ENCODE measurements at regions not wholly inside any gene's neighbourhood (a gene's known extent, or its start where the extent isn't known, plus 50 kb on each side); places are given as distances from the start of the nearest gene placed in this dataset.
"Not testable (repeated sequence)": the region's sequence is repeated elsewhere in the genome, so short reads cannot be mapped to it uniquely, and the experiment has no call there.

DNA sequence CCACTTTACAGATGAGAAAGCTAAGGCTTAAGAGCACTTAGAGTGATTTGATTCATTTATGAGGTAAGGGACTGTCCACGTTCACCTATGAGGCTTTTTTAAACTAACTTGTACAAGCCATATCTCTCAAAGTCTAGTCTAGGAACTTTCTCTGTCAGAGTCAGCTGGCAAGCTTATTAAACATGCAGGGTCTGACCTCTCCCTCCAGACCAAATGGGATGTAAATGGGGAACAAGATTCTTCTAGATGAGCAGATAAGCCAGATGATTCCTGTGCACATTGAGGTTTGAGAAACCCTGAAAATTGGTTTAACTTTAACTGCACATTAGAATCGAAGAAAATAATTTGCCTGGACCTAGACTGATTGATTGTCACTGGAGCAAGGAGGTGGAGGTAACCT is 160.0 kb upstream of the SPRY1 start:
- no peak overlapping the region for H3K27ac ChIP-seq
- no peaks in the 10 kb centered on the region for H3K9me3 ChIP-seq (ENCODE audit: control insufficient read depth, low read length)
- no peak overlapping the region for H3K4me3 ChIP-seq (ENCODE audit: low read depth, low read length)
- H3K9ac ChIP-seq: no peak overlapping the region
- TF ChIP-seq, protein P1, sequence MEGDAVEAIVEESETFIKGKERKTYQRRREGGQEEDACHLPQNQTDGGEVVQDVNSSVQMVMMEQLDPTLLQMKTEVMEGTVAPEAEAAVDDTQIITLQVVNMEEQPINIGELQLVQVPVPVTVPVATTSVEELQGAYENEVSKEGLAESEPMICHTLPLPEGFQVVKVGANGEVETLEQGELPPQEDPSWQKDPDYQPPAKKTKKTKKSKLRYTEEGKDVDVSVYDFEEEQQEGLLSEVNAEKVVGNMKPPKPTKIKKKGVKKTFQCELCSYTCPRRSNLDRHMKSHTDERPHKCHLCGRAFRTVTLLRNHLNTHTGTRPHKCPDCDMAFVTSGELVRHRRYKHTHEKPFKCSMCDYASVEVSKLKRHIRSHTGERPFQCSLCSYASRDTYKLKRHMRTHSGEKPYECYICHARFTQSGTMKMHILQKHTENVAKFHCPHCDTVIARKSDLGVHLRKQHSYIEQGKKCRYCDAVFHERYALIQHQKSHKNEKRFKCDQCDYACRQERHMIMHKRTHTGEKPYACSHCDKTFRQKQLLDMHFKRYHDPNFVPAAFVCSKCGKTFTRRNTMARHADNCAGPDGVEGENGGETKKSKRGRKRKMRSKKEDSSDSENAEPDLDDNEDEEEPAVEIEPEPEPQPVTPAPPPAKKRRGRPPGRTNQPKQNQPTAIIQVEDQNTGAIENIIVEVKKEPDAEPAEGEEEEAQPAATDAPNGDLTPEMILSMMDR (IDR thresholded peaks at IDR 0.05): no peak
- H3K4me1 ChIP-seq: no peaks in the 10 kb centered on the region
- no peak overlapping the region for H3K4me2 ChIP-seq (ENCODE audit: low read length)
- no peaks in the 10 kb centered on the region for H3K36me3 ChIP-seq (ENCODE audit: control insufficient read depth, insufficient read depth, low read length)
- H2AFZ ChIP-seq: no peak overlapping the region
- no peaks in the 10 kb centered on the region for H3K27me3 ChIP-seq (ENCODE audit: control insufficient read depth, insufficient read depth, low read length)
- H3K79me2 ChIP-seq: no peaks in the 10 kb centered on the region

GRCh38 chr4:123240286-123240685 is 156.3 kb upstream of the SPRY1 start:
- not testable (repeated sequence) for H3K4me1 ChIP-seq; H3K4me2 ChIP-seq (ENCODE audit: low read length); H3K9me3 ChIP-seq (ENCODE audit: control insufficient read depth, low read length); H3K36me3 ChIP-seq (ENCODE audit: control insufficient read depth, insufficient read depth, low read length); H2AFZ ChIP-seq; H3K27me3 ChIP-seq (ENCODE audit: control insufficient read depth, insufficient read depth, low read length); H3K4me3 ChIP-seq (ENCODE audit: low read depth, low read length); H3K27ac ChIP-seq; H3K9ac ChIP-seq; H3K79me2 ChIP-seq

DNA sequence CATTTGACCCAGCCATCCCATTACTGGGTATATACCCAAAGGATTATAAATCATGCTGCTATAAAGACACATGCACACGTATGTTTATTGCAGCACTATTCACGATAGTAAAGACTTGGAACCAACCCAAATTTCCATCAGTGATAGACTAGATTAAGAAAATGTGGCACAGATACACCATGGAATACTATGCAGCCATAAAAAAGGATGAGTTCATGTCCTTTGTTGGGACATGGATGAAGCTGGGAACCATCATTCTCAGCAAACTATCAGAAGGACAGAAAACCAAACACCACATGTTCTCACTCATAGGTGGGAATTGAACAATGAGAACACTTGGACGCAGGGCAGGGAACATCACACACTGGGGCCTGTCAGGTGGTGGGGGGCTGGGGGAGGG is 153.4 kb upstream of the SPRY1 start:
- not testable (repeated sequence) for H3K27me3 ChIP-seq (ENCODE audit: control insufficient read depth, insufficient read depth, low read length); H3K4me1 ChIP-seq; H3K27ac ChIP-seq

DNA sequence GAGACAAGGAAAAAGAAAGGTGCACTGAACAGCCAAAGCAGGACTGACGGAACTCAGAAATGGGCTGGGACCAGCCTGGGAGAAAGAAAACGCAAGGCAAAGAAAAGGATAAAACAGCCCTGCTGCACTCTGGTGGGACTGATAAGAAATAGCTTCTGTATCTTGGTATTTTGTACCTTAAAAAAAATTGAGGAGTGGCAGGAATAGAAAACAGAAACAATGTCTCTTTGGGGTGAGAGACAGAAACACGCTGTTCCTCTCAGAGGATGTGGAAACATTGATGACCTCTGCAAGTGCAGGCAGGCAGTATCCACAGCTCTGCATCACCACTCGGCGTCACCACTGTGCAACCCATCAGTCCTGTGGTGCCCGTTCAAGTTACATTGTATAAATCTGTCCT is 152.5 kb upstream of the SPRY1 start:
- no peaks in the 10 kb centered on the region for H3K9me3 ChIP-seq (ENCODE audit: control insufficient read depth, low read length)
- H3K79me2 ChIP-seq: no peaks in the 10 kb centered on the region
- no peak overlapping the region for H3K4me2 ChIP-seq (ENCODE audit: low read length)
- H3K36me3 ChIP-seq (ENCODE audit: control insufficient read depth, insufficient read depth, low read length): no peaks in the 10 kb centered on the region
- TF ChIP-seq, protein P1 (IDR thresholded peaks at IDR 0.05): no peak
- no peak overlapping the region for H3K27ac ChIP-seq
- no peak overlapping the region for H3K4me3 ChIP-seq (ENCODE audit: low read depth, low read length)
- H3K4me1 ChIP-seq: no peaks in the 10 kb centered on the region
- no peaks in the 10 kb centered on the region for H3K27me3 ChIP-seq (ENCODE audit: control insufficient read depth, insufficient read depth, low read length)
- H2AFZ ChIP-seq: no peak overlapping the region
- no peak overlapping the region for H3K9ac ChIP-seq

More for the DNA sequence above, 153.4 kb upstream of the SPRY1 start:
- not testable (repeated sequence) for H3K79me2 ChIP-seq; H2AFZ ChIP-seq; H3K9ac ChIP-seq; H3K4me3 ChIP-seq (ENCODE audit: low read depth, low read length); H3K36me3 ChIP-seq (ENCODE audit: control insufficient read depth, insufficient read depth, low read length); H3K9me3 ChIP-seq (ENCODE audit: control insufficient read depth, low read length); H3K4me2 ChIP-seq (ENCODE audit: low read length)

DNA sequence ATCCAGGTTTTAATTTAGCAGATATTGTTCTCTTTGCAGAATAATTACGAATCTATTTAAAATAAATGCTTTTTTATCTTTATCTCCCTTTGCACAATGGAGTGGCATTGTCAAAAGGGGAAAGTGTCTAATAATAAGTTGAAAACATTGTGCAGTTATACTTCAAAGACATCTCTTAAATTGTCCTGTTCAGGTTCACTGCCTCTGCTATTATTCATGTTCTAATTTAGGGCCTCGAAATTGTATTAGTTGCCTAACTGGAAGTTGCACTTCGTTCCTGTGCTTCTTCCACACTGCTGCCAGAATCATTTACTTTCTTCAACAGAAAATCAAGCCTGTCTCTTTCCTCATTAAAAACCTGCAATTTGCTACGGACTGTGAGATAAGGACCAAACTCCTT is 150.5 kb upstream of the SPRY1 start:
- TF ChIP-seq, protein P1 (IDR thresholded peaks at IDR 0.05): no peak
- Histone ChIP-seq H3K4me3 (ENCODE audit: low read depth, low read length) (no peak overlapping the region), H3K9me3 (ENCODE audit: control insufficient read depth, low read length) (no peaks in the 10 kb centered on the region), H3K79me2 (no peaks in the 10 kb centered on the region), H2AFZ (no peak overlapping the region), H3K4me1 (no peaks in the 10 kb centered on the region), H3K27me3 (ENCODE audit: control insufficient read depth, insufficient read depth, low read length) (no peaks in the 10 kb centered on the region), H3K27ac (no peak overlapping the region), H3K36me3 (ENCODE audit: control insufficient read depth, insufficient read depth, low read length) (no peaks in the 10 kb centered on the region), H3K4me2 (ENCODE audit: low read length) (no peak overlapping the region), H3K9ac (no peak overlapping the region)

DNA sequence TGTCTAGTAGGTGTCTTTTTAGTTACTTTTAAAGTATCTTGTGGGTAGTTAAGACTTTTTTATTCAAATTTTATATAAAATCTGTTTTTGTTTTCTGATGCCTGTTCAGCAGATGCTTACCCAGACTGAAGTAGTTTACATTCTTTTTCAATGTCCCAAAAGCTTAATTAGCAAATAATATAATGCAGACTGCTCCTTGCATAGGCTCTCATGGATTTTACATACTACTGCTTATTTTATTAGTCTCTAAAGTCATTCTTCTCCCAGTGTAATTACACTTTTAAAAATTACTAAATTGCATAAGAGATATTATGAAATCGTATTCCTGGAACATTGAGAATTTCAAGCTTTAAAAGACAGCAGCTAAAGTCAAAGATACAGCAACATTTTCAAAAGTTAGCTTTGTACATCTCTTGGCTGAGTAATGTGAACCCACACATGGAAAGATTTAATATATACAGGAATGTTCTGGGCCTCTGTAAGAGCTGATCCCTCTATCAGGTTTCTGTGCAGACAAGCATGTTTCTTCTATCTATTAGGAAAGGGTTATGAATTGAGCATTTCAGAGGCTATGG is 148.4 kb upstream of the SPRY1 start:
- TF ChIP-seq, protein P1 (IDR thresholded peaks at IDR 0.05): no peak
- Histone ChIP-seq H3K36me3 (ENCODE audit: control insufficient read depth, insufficient read depth, low read length) (no peaks in the 10 kb centered on the region), H3K4me3 (ENCODE audit: low read depth, low read length) (no peak overlapping the region), H3K27me3 (ENCODE audit: control insufficient read depth, insufficient read depth, low read length) (no peaks in the 10 kb centered on the region), H3K4me2 (ENCODE audit: low read length) (no peak overlapping the region), H3K4me1 (no peaks in the 10 kb centered on the region), H3K9ac (no peak overlapping the region), H3K9me3 (ENCODE audit: control insufficient read depth, low read length) (no peaks in the 10 kb centered on the region), H2AFZ (no peak overlapping the region), H3K79me2 (no peaks in the 10 kb centered on the region), H3K27ac (no peak overlapping the region)
